ENCODE measurements at regions not wholly inside any gene's neighbourhood (a gene's known extent, or its start where the extent isn't known, plus 50 kb on each side); places are given as distances from the start of the nearest gene placed in this dataset.
"Not testable (repeated sequence)": the region's sequence is repeated elsewhere in the genome, so short reads cannot be mapped to it uniquely, and the experiment has no call there.

- not testable (repeated sequence) for TF ChIP-seq CTCF (IDR thresholded peaks at IDR 0.05); ZNF512 (CRISPR knock-in tag; IDR thresholded peaks at IDR 0.05; ENCODE audit: borderline replicate concordance); SP1 (CRISPR knock-in tag; conservative IDR thresholded peaks at IDR 0.05)
These were observed 162.5 kb downstream of the TTC8 start for GRCh38 chr14:88986908-88987307.
